HCT116 (cell line): ENCODE measurements at regions not wholly inside any gene's neighbourhood (a gene's known extent, or its start where the extent isn't known, plus 50 kb on each side); places are given as distances from the start of the nearest gene placed in this dataset.

ENCODE experiments used
- ATAC-seq: fragments of 200-7000 bp; cut with Tn5 transposase; 2 replicates; pipeline ENCODE4 v1.9.1; 2020; ENCODE audit warnings: mild to moderate bottlenecking, moderate library complexity
- BruUV-seq: library from RNA; stranded (reverse); fragments of 400-500 nt; replicated peaks from 2 replicates; lab custom pipeline; 2021; lab: Mats Ljungman, UMichigan
- CTCF ChIA-PET: fragments of 300-600 bp; sonication (Branson Sonifier 250); formaldehyde crosslinking; loops from one replicate; lab custom pipeline; 2021; ENCODE audit warnings: antibody characterized with exemption; lab: Charles Lee
- POLR2A ChIA-PET: fragments of 300-600, 350-600 bp; sonication (Branson Sonifier 250); formaldehyde crosslinking; loops from one replicate; lab custom pipeline; 2021; ENCODE audit warnings: antibody characterized with exemption; lab: Charles Lee
- RAD21 ChIA-PET, 2 experiments: fragments of 300-600 bp; sonication (Branson Sonifier 250); formaldehyde crosslinking; loops; one replicate each; lab custom pipeline; 2023; ENCODE audit warnings: low total read pairs in 2 of 2; ENCODE audit not compliant: uncharacterized antibody in 2 of 2, unreplicated experiment in 2 of 2, low non-redundant PET in 1 of 2; lab: Charles Lee
- DNase-seq: peaks from one replicate; pipeline ENCODE4 v3.0.0-alpha.2; 2010; ENCODE audit warnings: low read depth, low spot score
- H2AFZ ChIP-seq: fragments of 200-600 bp; shearing (Covaris generic), sonication (generic); 2 replicates; pipeline ENCODE4 v1.6.1; 2017; ENCODE audit warnings: low read depth, mixed run types, mixed read lengths, antibody characterized with exemption, low read length; ENCODE audit not compliant: poor library complexity, severe bottlenecking
- H3K27ac ChIP-seq: 2 replicates; pipeline ENCODE4 v1.5.1; 2012; ENCODE audit warnings: low read depth, low read length
- H3K27me3 ChIP-seq: fragments of 200-600 bp; sonication (generic); 2 replicates; pipeline ENCODE4 v1.6.1; 2016; ENCODE audit warnings: mixed run types, low read length, mixed read lengths; ENCODE audit not compliant: insufficient read depth
- H3K36me3 ChIP-seq, 2 experiments: fragments of 200-500 bp in 1 of 2; fragments of 200-600 bp in 1 of 2; sonication (Bioruptor generic) in 1 of 2; sonication (generic) in 1 of 2; 2 replicates each; pipeline versions ENCODE4 v1.5.1 to v1.6.1; 2014 to 2016; ENCODE audit warnings: low read length in 2 of 2, inconsistent platforms in 1 of 2, mixed read lengths in 1 of 2, mixed run types in 1 of 2; ENCODE audit not compliant: insufficient read depth in 2 of 2, control insufficient read depth in 1 of 2
- H3K4me1 ChIP-seq, 2 experiments: fragments of 200-600 bp in 1 of 2; sonication (generic) in 1 of 2; 2 replicates each; pipeline versions ENCODE4 v1.5.1 to v1.6.1; 2012 to 2017; ENCODE audit warnings: low read length in 2 of 2, inconsistent platforms in 1 of 2, mild to moderate bottlenecking in 1 of 2, mixed read lengths in 1 of 2, mixed run types in 1 of 2, moderate library complexity in 1 of 2; ENCODE audit not compliant: insufficient read depth in 2 of 2, control insufficient read depth in 1 of 2
- H3K4me2 ChIP-seq: fragments of 200-600 bp; sonication (generic); 2 replicates; pipeline ENCODE4 v1.6.1; 2017; ENCODE audit warnings: mixed run types, low read length, mixed read lengths
- H3K4me3 ChIP-seq, 2 experiments: fragments of 200-600 bp in 1 of 2; sonication (generic) in 1 of 2; replicated peaks in 1 of 2; 2 replicates each; pipeline ENCODE4 v1.5.1; 2011 to 2016; ENCODE audit warnings: low read length in 2 of 2, control low read depth in 1 of 2, low read depth in 1 of 2, mild to moderate bottlenecking in 1 of 2, mixed read lengths in 1 of 2, mixed run types in 1 of 2
- H3K79me2 ChIP-seq: fragments of 200-600 bp; sonication (generic); 2 replicates; pipeline ENCODE4 v1.6.1; 2017; ENCODE audit warnings: mild to moderate bottlenecking, mixed run types, low read length, moderate library complexity, mixed read lengths; ENCODE audit not compliant: insufficient read depth
- H3K9ac ChIP-seq: fragments of 200-600 bp; sonication (generic); 2 replicates; pipeline ENCODE4 v1.6.1; 2016; ENCODE audit warnings: low read length, mixed read lengths
- H3K9me2 ChIP-seq: fragments of 200-600 bp; sonication (generic), shearing (Covaris generic); 2 replicates; pipeline ENCODE4 v1.6.1; 2017; ENCODE audit warnings: mixed run types, mild to moderate bottlenecking, moderate library complexity; ENCODE audit not compliant: insufficient read depth
- H3K9me3 ChIP-seq, 2 experiments: fragments of 200-500 bp in 1 of 2; fragments of 200-600 bp in 1 of 2; sonication (Bioruptor generic) in 1 of 2; sonication (generic) in 1 of 2; 2 replicates each; pipeline ENCODE4 v1.6.1; 2014 to 2017; ENCODE audit warnings: low read length in 2 of 2, mixed read lengths in 2 of 2, inconsistent platforms in 1 of 2, low read depth in 1 of 2, mild to moderate bottlenecking in 1 of 2, mixed run types in 1 of 2, moderate library complexity in 1 of 2; ENCODE audit not compliant: control insufficient read depth in 1 of 2, insufficient read depth in 1 of 2
- H4K20me1 ChIP-seq: fragments of 200-600 bp; sonication (generic), shearing (Covaris generic); 2 replicates; pipeline ENCODE4 v1.6.1; 2017; ENCODE audit warnings: mixed run types, mild to moderate bottlenecking, moderate library complexity; ENCODE audit not compliant: insufficient read depth
- CEBPB ChIP-seq: IDR thresholded peaks from 2 replicates; pipeline ENCODE4 v1.6.1; 2012; ENCODE audit warnings: low read depth
- EGR1 ChIP-seq: IDR thresholded peaks from 2 replicates; pipeline ENCODE4 v1.6.1; 2012; ENCODE audit warnings: low read depth
- ELF1 ChIP-seq: IDR thresholded peaks from 2 replicates; pipeline ENCODE4 v1.6.1; 2012; ENCODE audit warnings: low read depth, borderline replicate concordance
- EZH2 ChIP-seq: fragments of 200-600 bp; sonication (generic); IDR thresholded peaks from 2 replicates; pipeline ENCODE4 v1.6.1; 2017; ENCODE audit warnings: antibody characterized with exemption, mixed run types
- EZH2phosphoT487 ChIP-seq: fragments of 200-600 bp; IDR thresholded peaks from 2 replicates; pipeline ENCODE4 v1.6.1; 2018; ENCODE audit warnings: antibody characterized with exemption, borderline replicate concordance
- FOSL1 ChIP-seq: IDR thresholded peaks from 2 replicates; pipeline ENCODE4 v1.6.1; 2012; ENCODE audit warnings: low read depth
- POLR2AphosphoS5 ChIP-seq: IDR thresholded peaks from 2 replicates; pipeline ENCODE4 v1.6.1; 2011; ENCODE audit warnings: mild to moderate bottlenecking, low read depth, low read length, moderate library complexity
- RAD21 ChIP-seq: IDR thresholded peaks from 2 replicates; pipeline ENCODE4 v1.6.1; 2012; ENCODE audit warnings: low read depth, mild to moderate bottlenecking
- SIN3A ChIP-seq: IDR thresholded peaks from 2 replicates; pipeline ENCODE4 v1.6.1; 2012; ENCODE audit warnings: low read depth
- SP1 ChIP-seq: IDR thresholded peaks from 2 replicates; pipeline ENCODE4 v1.6.1; 2012; ENCODE audit warnings: low read depth
- SRF ChIP-seq: IDR thresholded peaks from 2 replicates; pipeline ENCODE4 v1.6.1; 2012; ENCODE audit warnings: low read depth
- TCF7L2 ChIP-seq: IDR thresholded peaks from 2 replicates; pipeline ENCODE4 v1.7.0; 2011; ENCODE audit warnings: borderline replicate concordance, inconsistent platforms; ENCODE audit not compliant: insufficient read depth, insufficient read length; ENCODE audit errors: extremely low read depth
- YY1 ChIP-seq: IDR thresholded peaks from 2 replicates; pipeline ENCODE4 v1.6.1; 2011; ENCODE audit warnings: low read length, low read depth, moderate library complexity, mild to moderate bottlenecking; ENCODE audit not compliant: insufficient replicate concordance; ENCODE audit errors: extremely low read depth
- ZFX ChIP-seq: fragments of 450-650 bp; IDR thresholded peaks from 2 replicates; pipeline ENCODE4 v1.6.1; 2017
- ZNF274 ChIP-seq: fragments of 200-500 bp; sonication (Bioruptor generic); IDR thresholded peaks from 2 replicates; pipeline ENCODE4 v1.6.1; 2014; ENCODE audit warnings: mild to moderate bottlenecking, low read depth, low read length, inconsistent platforms
- intact Hi-C: fragments of 100-400 bp; cut with micrococcal nuclease; formaldehyde crosslinking; loops from 2 replicates; pipeline ENCODE4 v1.10.0; 2022
- TF ChIP-seq, protein P1 (sequence below), 3 experiments: fragments of 200-600 bp in 1 of 3; sonication (generic) in 1 of 3; IDR thresholded peaks in 2 of 3; conservative IDR thresholded peaks in 1 of 3; 2 replicates each; pipeline ENCODE4 v1.5.1; 2012 to 2017; ENCODE audit warnings: low read depth in 2 of 3, low read length in 2 of 3, antibody characterized with exemption in 1 of 3, borderline replicate concordance in 1 of 3, control low read depth in 1 of 3, mild to moderate bottlenecking in 1 of 3, mixed read lengths in 1 of 3, mixed run types in 1 of 3, moderate library complexity in 1 of 3; ENCODE audit not compliant: insufficient read depth in 1 of 3
- TF ChIP-seq, protein P2 (sequence below): IDR thresholded peaks from 2 replicates; pipeline ENCODE4 v1.6.1; 2012
- TF ChIP-seq, protein P3 (sequence below): IDR thresholded peaks from 2 replicates; pipeline ENCODE4 v1.6.1; 2012

DNA sequence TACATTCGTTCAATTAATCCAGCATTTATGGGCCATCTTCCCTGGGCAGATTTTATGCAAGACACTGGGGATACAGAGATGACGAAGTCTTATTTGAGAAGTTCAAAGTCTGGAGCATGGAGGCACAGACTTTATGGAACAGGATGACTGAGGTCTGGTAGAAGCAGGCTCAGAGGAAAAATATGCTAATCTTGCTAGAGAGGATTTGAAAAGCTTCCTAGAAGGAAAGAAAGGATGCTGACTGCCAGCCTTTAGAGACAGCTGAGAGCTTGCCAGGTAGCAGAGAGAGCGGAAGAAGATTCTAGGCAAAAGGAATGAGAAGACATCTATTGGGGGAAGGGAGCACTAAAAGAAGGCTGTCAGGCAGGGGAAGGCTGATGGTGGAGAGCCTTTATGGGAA, 75.5 kb upstream of the ATP5PO start:
- POLR2A ChIA-PET: no interaction called here
- no peaks in the 10 kb centered on the region; a peak in 1 of 4 replicates for H3K36me3 ChIP-seq
- CTCF ChIA-PET: no interaction called here
- no peaks in the 10 kb centered on the region for H3K9me2 ChIP-seq
- H3K9ac ChIP-seq: no peak overlapping the region
- DNase-seq (no peak), ATAC-seq (no peak)
- BruUV-seq: no TSS peak
- H3K79me2 ChIP-seq: no peaks in the 10 kb centered on the region
- RAD21 ChIA-PET: no interaction called here
- H3K4me1 ChIP-seq: peaks cover 0 to 3% of the 10 kb centered on the region in 2 experiments; a peak in 1 of 4 replicates
- no peaks in the 10 kb centered on the region for H3K9me3 ChIP-seq
- H3K4me2 ChIP-seq: no peak overlapping the region
- intact Hi-C loops: no loop called here
- H3K27ac ChIP-seq: no peak overlapping the region
- H3K4me3 ChIP-seq: no peak overlapping the region
- no peaks in the 10 kb centered on the region for H3K27me3 ChIP-seq
- TF ChIP-seq EZH2 (no peak), FOSL1 (no peak), ZFX (no peak)
- TF ChIP-seq, protein P1, sequence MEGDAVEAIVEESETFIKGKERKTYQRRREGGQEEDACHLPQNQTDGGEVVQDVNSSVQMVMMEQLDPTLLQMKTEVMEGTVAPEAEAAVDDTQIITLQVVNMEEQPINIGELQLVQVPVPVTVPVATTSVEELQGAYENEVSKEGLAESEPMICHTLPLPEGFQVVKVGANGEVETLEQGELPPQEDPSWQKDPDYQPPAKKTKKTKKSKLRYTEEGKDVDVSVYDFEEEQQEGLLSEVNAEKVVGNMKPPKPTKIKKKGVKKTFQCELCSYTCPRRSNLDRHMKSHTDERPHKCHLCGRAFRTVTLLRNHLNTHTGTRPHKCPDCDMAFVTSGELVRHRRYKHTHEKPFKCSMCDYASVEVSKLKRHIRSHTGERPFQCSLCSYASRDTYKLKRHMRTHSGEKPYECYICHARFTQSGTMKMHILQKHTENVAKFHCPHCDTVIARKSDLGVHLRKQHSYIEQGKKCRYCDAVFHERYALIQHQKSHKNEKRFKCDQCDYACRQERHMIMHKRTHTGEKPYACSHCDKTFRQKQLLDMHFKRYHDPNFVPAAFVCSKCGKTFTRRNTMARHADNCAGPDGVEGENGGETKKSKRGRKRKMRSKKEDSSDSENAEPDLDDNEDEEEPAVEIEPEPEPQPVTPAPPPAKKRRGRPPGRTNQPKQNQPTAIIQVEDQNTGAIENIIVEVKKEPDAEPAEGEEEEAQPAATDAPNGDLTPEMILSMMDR (IDR thresholded peaks at IDR 0.05 in 2 of 3, conservative IDR thresholded peaks at IDR 0.05 in 1 of 3; ENCODE audit: borderline replicate concordance in 1 of 3, insufficient read depth in 1 of 3, low read depth in 2 of 3, low read length in 2 of 3): no peak
- H4K20me1 ChIP-seq: no peaks in the 10 kb centered on the region
- H2AFZ ChIP-seq: no peak overlapping the region

DNA sequence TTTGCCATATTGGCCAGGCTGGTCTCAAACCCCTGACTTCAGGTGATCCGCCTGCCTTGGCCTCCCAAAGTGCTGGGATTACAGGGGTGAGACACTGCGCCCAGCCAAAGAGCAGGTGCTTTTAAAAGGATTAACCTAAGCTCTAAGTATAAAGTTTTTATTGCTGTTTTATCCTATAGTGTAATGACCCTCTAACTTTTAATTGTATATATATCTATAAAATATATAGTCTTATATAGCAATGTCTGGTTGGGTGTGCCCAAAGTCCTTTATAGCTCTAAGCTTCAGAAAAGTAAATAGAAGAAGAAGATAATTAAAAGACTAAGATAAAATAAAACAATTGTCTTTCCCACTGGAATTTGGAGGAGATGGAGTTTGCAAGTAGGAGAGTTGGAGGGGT, 73.8 kb upstream of the ATP5PO start:
- no peak overlapping the region for H3K9ac ChIP-seq
- H3K4me3 ChIP-seq: no peak overlapping the region
- no peaks in the 10 kb centered on the region for H3K79me2 ChIP-seq
- H3K9me3 ChIP-seq: no peaks in the 10 kb centered on the region
- ChIA-PET POLR2A (no interaction called here), RAD21 (no interaction called here), CTCF (no interaction called here)
- no TSS peak for BruUV-seq
- DNase-seq (no peak), ATAC-seq (no peak)
- no peaks in the 10 kb centered on the region for H3K27me3 ChIP-seq
- no peak overlapping the region for H2AFZ ChIP-seq
- no peak overlapping the region for H3K4me2 ChIP-seq
- intact Hi-C loops: no loop called here
- peaks cover 0 to 3% of the 10 kb centered on the region in 2 experiments; a peak in 1 of 4 replicates for H3K4me1 ChIP-seq
- H4K20me1 ChIP-seq: no peaks in the 10 kb centered on the region
- no peaks in the 10 kb centered on the region for H3K9me2 ChIP-seq
- H3K36me3 ChIP-seq: no peaks in the 10 kb centered on the region
- no peak overlapping the region for H3K27ac ChIP-seq
- TF ChIP-seq SP1 (no peak), SIN3A (no peak), SRF (no peak), TCF7L2 (no peak), POLR2AphosphoS5 (no peak), YY1 (no peak), CEBPB (no peak), EZH2 (no peak), EZH2phosphoT487 (no peak), ZNF274 (no peak), RAD21 (no peak), EGR1 (no peak), ELF1 (no peak)
- TF ChIP-seq, protein P2, sequence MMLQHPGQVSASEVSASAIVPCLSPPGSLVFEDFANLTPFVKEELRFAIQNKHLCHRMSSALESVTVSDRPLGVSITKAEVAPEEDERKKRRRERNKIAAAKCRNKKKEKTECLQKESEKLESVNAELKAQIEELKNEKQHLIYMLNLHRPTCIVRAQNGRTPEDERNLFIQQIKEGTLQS: no peak
- TF ChIP-seq, protein P3, sequence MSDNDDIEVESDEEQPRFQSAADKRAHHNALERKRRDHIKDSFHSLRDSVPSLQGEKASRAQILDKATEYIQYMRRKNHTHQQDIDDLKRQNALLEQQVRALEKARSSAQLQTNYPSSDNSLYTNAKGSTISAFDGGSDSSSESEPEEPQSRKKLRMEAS: no peak
- TF ChIP-seq, protein P1 (IDR thresholded peaks at IDR 0.05 in 2 of 3, conservative IDR thresholded peaks at IDR 0.05 in 1 of 3; ENCODE audit: borderline replicate concordance in 1 of 3, insufficient read depth in 1 of 3, low read depth in 2 of 3, low read length in 2 of 3): no peak
